Left renal pelvis (tissue), 4 donors: ENCODE measurements at regions not wholly inside any gene's neighbourhood (a gene's known extent, or its start where the extent isn't known, plus 50 kb on each side); places are given as distances from the start of the nearest gene placed in this dataset.

ENCODE experiments used
- DNase-seq, 4 donors: peaks; one replicate each; pipeline ENCODE4 v3.0.0-alpha.2; 2013; ENCODE audit warnings: low read depth in 4 of 4, low spot score in 3 of 4

- DNase-seq = no peak
Observed at GRCh38 chr2:189267925-189268579, 88.5 kb upstream of the COL5A2 start.

- DNase-seq = no peak
Observed at GRCh38 chr2:189268763-189269162, 89.2 kb upstream of the COL5A2 start.

GRCh38 chr2:189273734-189274133 is 94.2 kb upstream of the COL5A2 start:
- DNase-seq = no peak

GRCh38 chr2:189274361-189274760 is 94.8 kb upstream of the COL5A2 start:
- no peak for DNase-seq

- DNase-seq = no peak
Observed at GRCh38 chr2:189276277-189276676, 96.7 kb upstream of the COL5A2 start.

GRCh38 chr2:189281201-189281600 is 101.6 kb upstream of the COL5A2 start:
- DNase-seq = no peak

- DNase-seq = no peak
Observed at GRCh38 chr2:189285349-189285748, 105.8 kb upstream of the COL5A2 start.

- DNase-seq = no peak
Observed at GRCh38 chr2:189285962-189286645, 106.5 kb upstream of the COL5A2 start.

- no peak for DNase-seq
Observed at GRCh38 chr2:189287363-189287762, 107.8 kb upstream of the COL5A2 start.

GRCh38 chr2:189287982-189288521 is 108.5 kb upstream of the COL5A2 start:
- DNase-seq = peak; percentile 20 to 29 (median 26)

- no peak for DNase-seq
Observed at GRCh38 chr2:189291460-189291859, 111.9 kb upstream of the COL5A2 start.

- no peak for DNase-seq
Observed at GRCh38 chr2:189293164-189293563, 113.6 kb upstream of the COL5A2 start.

GRCh38 chr2:189297446-189297845 is 117.9 kb upstream of the COL5A2 start:
- no peak for DNase-seq

GRCh38 chr2:189298038-189298437 is 118.5 kb upstream of the COL5A2 start:
- no peak for DNase-seq

GRCh38 chr2:189298481-189298880 is 118.9 kb upstream of the COL5A2 start:
- no peak for DNase-seq

GRCh38 chr2:189299974-189300373 is 120.4 kb upstream of the COL5A2 start:
- DNase-seq = no peak

- DNase-seq = no peak
Observed at GRCh38 chr2:189300916-189301315, 121.4 kb upstream of the COL5A2 start.

GRCh38 chr2:189302274-189302948 is 122.8 kb upstream of the COL5A2 start:
- DNase-seq = no peak

- DNase-seq = no peak
Observed at GRCh38 chr2:189304360-189304759, 124.8 kb upstream of the COL5A2 start.

- DNase-seq = no peak
Observed at GRCh38 chr2:189305291-189305943, 125.9 kb upstream of the COL5A2 start.

GRCh38 chr2:189306525-189306924 is 127.0 kb upstream of the COL5A2 start:
- no peak for DNase-seq
